SK-N-MC (cell line): ENCODE measurements at regions not wholly inside any gene's neighbourhood (a gene's known extent, or its start where the extent isn't known, plus 50 kb on each side); places are given as distances from the start of the nearest gene placed in this dataset.
"Not testable (repeated sequence)": the region's sequence is repeated elsewhere in the genome, so short reads cannot be mapped to it uniquely, and the experiment has no call there.

ENCODE experiments used
- EZH2 ChIP-seq: fragments of 200-600 bp; sonication (generic); IDR thresholded peaks from one replicate; pipeline ENCODE4 v1.6.1; 2017; ENCODE audit warnings: antibody characterized with exemption
- POLR2AphosphoS5 ChIP-seq: IDR thresholded peaks from 2 replicates; pipeline ENCODE4 v1.6.1; 2012; ENCODE audit warnings: mild to moderate bottlenecking, low read depth, low read length, borderline replicate concordance

GRCh38 chr14:43067372-43067771 is 1439.7 kb downstream of the FSCB start:
- not testable (repeated sequence) for TF ChIP-seq EZH2, POLR2AphosphoS5
